ENCODE measurements at regions not wholly inside any gene's neighbourhood (a gene's known extent, or its start where the extent isn't known, plus 50 kb on each side); places are given as distances from the start of the nearest gene placed in this dataset.

DNA sequence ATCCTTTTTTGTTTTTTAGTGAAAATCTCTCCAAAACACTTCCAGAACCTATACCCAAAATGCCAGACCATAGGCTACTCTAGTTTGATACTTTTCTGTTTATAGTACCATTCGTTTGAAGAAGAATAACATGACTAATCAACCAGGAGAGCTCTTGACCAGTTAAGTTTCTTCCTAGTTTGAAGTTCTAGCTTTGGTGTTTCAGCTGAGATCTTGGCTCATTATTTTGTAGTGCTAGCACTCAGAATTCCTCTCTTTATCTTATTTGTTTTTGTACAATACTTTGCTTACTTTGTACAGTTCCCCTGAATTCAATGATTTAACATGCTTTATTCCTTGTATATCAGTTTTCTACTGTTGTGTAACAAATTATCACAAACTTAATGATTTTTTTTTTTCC lies 911.6 kb downstream of the EFNA5 start:
- no peak overlapping the region for H3K4me3 ChIP-seq (ENCODE audit: low read depth, low read length)
- in situ Hi-C loops (cut with HindIII; ENCODE audit: low sequenced_read_pairs): no loop called here
- no peak for DNase-seq (ENCODE audit: low read depth)
- TF ChIP-seq, protein P1, sequence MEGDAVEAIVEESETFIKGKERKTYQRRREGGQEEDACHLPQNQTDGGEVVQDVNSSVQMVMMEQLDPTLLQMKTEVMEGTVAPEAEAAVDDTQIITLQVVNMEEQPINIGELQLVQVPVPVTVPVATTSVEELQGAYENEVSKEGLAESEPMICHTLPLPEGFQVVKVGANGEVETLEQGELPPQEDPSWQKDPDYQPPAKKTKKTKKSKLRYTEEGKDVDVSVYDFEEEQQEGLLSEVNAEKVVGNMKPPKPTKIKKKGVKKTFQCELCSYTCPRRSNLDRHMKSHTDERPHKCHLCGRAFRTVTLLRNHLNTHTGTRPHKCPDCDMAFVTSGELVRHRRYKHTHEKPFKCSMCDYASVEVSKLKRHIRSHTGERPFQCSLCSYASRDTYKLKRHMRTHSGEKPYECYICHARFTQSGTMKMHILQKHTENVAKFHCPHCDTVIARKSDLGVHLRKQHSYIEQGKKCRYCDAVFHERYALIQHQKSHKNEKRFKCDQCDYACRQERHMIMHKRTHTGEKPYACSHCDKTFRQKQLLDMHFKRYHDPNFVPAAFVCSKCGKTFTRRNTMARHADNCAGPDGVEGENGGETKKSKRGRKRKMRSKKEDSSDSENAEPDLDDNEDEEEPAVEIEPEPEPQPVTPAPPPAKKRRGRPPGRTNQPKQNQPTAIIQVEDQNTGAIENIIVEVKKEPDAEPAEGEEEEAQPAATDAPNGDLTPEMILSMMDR (IDR thresholded peaks at IDR 0.05; ENCODE audit: low read depth, low read length, missing control alignments): no peak

DNA sequence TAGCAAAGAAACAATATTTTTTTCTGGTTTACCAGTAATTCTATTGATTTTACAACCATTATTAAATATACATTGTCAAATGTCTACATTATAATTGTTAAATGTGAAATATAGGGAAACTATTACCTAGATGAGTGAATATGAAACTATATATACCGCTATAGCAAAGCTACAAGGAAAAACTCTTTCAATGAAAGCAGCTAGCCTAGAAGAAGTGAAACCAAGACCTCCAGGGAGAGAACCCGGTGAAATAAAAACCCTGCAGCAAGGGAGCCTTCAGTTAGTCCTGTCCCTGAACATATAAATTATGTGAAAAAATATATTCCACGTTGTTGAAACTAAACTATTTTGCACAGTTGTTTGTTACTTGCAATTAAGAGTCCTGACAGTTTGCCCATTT lies 913.1 kb downstream of the EFNA5 start:
- DNase-seq (ENCODE audit: low read depth): no peak
- in situ Hi-C loops (cut with HindIII; ENCODE audit: low sequenced_read_pairs): no loop called here
- H3K4me3 ChIP-seq (ENCODE audit: low read depth, low read length): no peak overlapping the region
- TF ChIP-seq, protein P1 (IDR thresholded peaks at IDR 0.05; ENCODE audit: low read depth, low read length, missing control alignments): no peak

DNA sequence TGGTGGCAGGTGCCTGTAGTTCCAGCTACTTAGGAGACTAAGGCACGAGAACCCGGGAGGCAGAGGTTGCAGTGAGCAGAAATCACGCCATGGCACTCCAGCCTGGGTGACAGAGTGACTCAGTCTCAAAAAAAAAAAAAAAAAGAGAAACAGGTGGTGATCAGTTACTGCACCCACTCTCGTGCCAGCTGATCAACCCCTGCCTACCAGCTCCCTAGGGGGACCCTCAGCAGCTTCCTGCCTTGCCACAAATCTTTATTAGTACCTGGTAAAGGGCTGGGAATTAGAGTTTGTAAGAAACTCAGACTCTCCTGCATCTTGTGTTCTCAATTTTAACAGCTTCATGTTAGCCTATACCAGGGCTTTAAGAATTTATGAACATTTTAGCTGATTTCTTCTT lies 914.9 kb downstream of the EFNA5 start:
- TF ChIP-seq, protein P1 (IDR thresholded peaks at IDR 0.05; ENCODE audit: low read depth, low read length, missing control alignments): no peak
- in situ Hi-C loops (cut with HindIII; ENCODE audit: low sequenced_read_pairs): no loop called here

DNA sequence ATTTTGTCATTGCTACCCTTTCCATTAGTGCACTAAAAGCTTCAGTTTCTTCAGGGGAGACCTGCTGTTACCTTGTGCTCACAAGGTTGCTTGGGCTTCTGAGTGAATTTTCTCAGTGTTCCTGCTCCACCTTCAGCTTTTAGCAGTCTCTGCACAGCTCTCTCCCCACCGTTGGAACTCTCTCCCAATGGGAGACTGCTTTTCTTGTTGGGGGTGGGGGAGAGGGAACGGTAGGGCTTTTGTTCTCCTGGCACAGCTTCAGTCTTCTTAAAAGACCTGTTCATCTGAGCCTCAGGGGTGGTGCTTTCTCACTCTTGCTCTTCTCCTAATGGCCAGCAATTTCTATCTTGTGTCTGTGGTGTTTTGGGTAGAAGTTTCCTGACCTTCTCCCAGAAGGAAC lies 915.7 kb downstream of the EFNA5 start:
- TF ChIP-seq, protein P1 (IDR thresholded peaks at IDR 0.05; ENCODE audit: low read depth, low read length, missing control alignments): no peak
- in situ Hi-C loops (cut with HindIII; ENCODE audit: low sequenced_read_pairs): no loop called here
- DNase-seq (ENCODE audit: low read depth): no peak
- H3K4me3 ChIP-seq (ENCODE audit: low read depth, low read length): no peak overlapping the region

More for the DNA sequence above, 914.9 kb downstream of the EFNA5 start:
- H3K4me3 ChIP-seq (ENCODE audit: low read depth, low read length): no peak overlapping the region
- no peak for DNase-seq (ENCODE audit: low read depth)

DNA sequence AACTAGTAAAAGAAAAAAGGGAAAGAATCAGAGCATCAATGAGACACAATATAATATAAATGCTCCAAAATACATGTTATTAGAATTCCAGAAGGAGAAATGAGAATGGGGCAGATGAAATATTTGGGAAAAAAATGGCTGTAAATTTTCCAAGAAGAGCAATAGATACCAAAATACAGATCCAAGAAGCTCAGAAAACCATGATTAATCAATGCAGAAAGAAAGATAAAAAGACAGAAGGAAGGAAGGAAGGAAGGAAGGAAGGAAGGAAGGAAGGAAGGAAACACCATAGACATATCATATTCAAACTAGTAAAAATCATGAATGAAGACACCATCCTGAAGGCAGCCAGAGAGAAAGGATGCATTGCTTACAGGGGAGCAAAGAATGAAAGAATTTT lies 920.9 kb downstream of the EFNA5 start:
- no peak for DNase-seq (ENCODE audit: low read depth)
- H3K4me3 ChIP-seq (ENCODE audit: low read depth, low read length): no peak overlapping the region
- in situ Hi-C loops (cut with HindIII; ENCODE audit: low sequenced_read_pairs): no loop called here
- TF ChIP-seq, protein P1 (IDR thresholded peaks at IDR 0.05; ENCODE audit: low read depth, low read length, missing control alignments): no peak

DNA sequence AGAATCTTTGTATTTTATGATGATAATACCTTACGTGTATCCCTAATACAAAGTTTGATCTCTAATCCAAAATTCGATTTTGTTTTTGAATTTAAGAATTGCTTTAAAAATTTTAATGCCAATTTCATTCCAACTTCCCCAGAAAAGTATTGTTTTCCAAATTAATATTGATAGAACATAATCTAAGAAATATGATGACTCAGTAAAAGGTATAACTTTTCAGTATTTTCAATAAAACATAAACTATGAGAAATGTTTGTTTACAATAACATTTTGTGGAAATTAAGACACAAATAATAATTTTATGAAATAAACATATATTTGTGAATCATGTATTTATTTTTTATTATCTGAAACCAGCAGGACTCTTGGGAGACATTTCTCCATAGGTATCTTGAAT lies 931.6 kb downstream of the EFNA5 start:
- no peak for DNase-seq (ENCODE audit: low read depth)
- TF ChIP-seq, protein P1 (IDR thresholded peaks at IDR 0.05; ENCODE audit: low read depth, low read length, missing control alignments): no peak
- in situ Hi-C loops (cut with HindIII; ENCODE audit: low sequenced_read_pairs): no loop called here
- no peak overlapping the region for H3K4me3 ChIP-seq (ENCODE audit: low read depth, low read length)

DNA sequence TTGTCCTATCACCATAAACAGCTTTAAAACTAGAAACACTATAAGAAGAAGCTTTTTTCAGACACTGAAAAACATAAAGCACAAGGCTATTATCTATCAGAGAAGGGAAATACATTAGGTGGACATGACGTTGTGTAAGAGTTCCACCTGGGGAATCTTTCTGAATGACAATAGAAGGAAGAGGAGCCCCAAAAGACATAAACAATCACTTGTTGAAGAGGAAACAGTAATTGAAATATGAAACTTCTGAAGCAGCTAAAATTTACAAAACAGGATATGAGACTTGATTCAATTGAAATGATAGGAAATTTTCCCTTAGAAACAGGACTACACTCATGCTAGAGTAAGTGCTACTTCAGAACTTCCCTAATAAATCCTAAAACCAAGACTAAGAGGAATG lies 933.6 kb downstream of the EFNA5 start:
- in situ Hi-C loops (cut with HindIII; ENCODE audit: low sequenced_read_pairs): no loop called here
- no peak for DNase-seq (ENCODE audit: low read depth)

More for the DNA sequence above, 933.6 kb downstream of the EFNA5 start:
- TF ChIP-seq, protein P1 (IDR thresholded peaks at IDR 0.05; ENCODE audit: low read depth, low read length, missing control alignments): no peak
- no peak overlapping the region for H3K4me3 ChIP-seq (ENCODE audit: low read depth, low read length)
